Kidney (tissue), 13 donors: ENCODE measurements at regions not wholly inside any gene's neighbourhood (a gene's known extent, or its start where the extent isn't known, plus 50 kb on each side); places are given as distances from the start of the nearest gene placed in this dataset.

ENCODE experiments used
- DNase-seq, 5 donors: peaks; one replicate each; pipeline ENCODE4 v3.0.0-alpha.2; 2013 to 2020
- FAIRE-seq: peaks from 2 replicates; lab custom pipeline; 2012; peaks lifted over from hg19 to GRCh38; lab: Jason Lieb, UNC
- H3K27ac ChIP-seq, 2 donors: one replicate each; pipeline ENCODE4 v1.7.0; 2013; ENCODE audit warnings: low read depth in 2 of 2, low read length in 2 of 2, inconsistent platforms in 1 of 2
- H3K27me3 ChIP-seq: one replicate; pipeline ENCODE4 v1.7.1; 2013; ENCODE audit warnings: low read length, inconsistent platforms; ENCODE audit not compliant: control insufficient read depth, insufficient read depth
- H3K36me3 ChIP-seq, 3 donors: one replicate each; pipeline versions ENCODE4 v1.7.0 to v1.7.1; 2013; ENCODE audit warnings: low read length in 3 of 3, control low read depth in 1 of 3, inconsistent platforms in 1 of 3; ENCODE audit not compliant: insufficient read depth in 3 of 3, control insufficient read depth in 2 of 3
- H3K4me1 ChIP-seq, 3 donors: one replicate each; pipeline versions ENCODE4 v1.7.0 to v1.7.1; 2013; ENCODE audit warnings: low read length in 3 of 3, inconsistent platforms in 1 of 3, low read depth in 1 of 3; ENCODE audit not compliant: control insufficient read depth in 2 of 3, insufficient read depth in 2 of 3
- H3K4me3 ChIP-seq, 3 donors: one replicate each; pipeline versions ENCODE4 v1.7.0 to v1.8.1; 2013; ENCODE audit warnings: low read length in 3 of 3, control low read depth in 1 of 3, inconsistent platforms in 1 of 3
- H3K9ac ChIP-seq, 3 donors: one replicate each; pipeline versions ENCODE4 v1.7.0 to v1.7.1; 2013; ENCODE audit warnings: low read length in 3 of 3, control low read depth in 1 of 3, inconsistent platforms in 1 of 3
- H3K9me3 ChIP-seq, 3 donors: one replicate each; pipeline versions ENCODE4 v1.7.0 to v1.7.1; 2013; ENCODE audit warnings: low read length in 3 of 3, control low read depth in 1 of 3, inconsistent platforms in 1 of 3; ENCODE audit not compliant: control insufficient read depth in 2 of 3, insufficient read depth in 1 of 3
- intact Hi-C: fragments of 100-400 bp; cut with DNase I; formaldehyde crosslinking; loops from one replicate; pipeline ENCODE4 v1.11.1; 2022
- TF ChIP-seq, protein P1 (sequence below): IDR thresholded peaks from 3 replicates; pipeline ENCODE4 v1.5.1; 2012; ENCODE audit warnings: mild to moderate bottlenecking, moderate library complexity, borderline replicate concordance; ENCODE audit not compliant: insufficient read depth; ENCODE audit errors: extremely low read depth
- donor health status: control.
- donor health status: control.
- donor health status: control.
- donor health status: control.
- donor health status: control.
- donor health status: DM: yes; HTN: yes; CAD: no.
- donor health status: Normal renal cell carcinoma (clear cell type).

DNA sequence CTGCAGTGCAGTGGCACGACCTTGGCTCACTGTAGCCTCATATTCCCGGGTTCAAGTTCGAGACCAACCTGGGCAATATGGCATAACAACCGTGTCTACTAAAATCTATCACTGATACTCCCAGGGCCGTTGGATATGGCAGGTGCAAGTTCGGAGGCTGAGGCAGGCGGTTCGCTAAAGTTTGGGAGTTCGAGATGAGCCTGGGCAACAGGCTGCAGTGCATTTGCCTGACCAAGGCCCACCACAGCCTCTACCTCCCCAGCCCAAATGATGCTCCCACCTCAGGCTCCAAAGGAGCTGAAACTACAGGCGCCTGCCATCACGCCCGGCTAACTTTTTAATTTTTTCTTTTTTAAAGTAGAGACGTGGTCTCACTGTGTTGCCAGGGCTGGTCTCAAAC lies 177.1 kb upstream of the ALG10B start:
- H3K9me3 ChIP-seq: no peaks in the 10 kb centered on the region
- no peaks in the 10 kb centered on the region for H3K27me3 ChIP-seq
- no peak overlapping the region for H3K9ac ChIP-seq
- DNase-seq (no peak), FAIRE-seq (no peak)
- intact Hi-C loops: loop anchor here (10.0 kb wide), 1 partner anchor 175 kb away; the partner anchor contains the start of gene ALG10B
- peaks cover 0 to 2% (median 0%) of the 10 kb centered on the region in 3 donors for H3K4me1 ChIP-seq
- H3K36me3 ChIP-seq: no peaks in the 10 kb centered on the region
- no peak overlapping the region for H3K27ac ChIP-seq
- TF ChIP-seq, protein P1, sequence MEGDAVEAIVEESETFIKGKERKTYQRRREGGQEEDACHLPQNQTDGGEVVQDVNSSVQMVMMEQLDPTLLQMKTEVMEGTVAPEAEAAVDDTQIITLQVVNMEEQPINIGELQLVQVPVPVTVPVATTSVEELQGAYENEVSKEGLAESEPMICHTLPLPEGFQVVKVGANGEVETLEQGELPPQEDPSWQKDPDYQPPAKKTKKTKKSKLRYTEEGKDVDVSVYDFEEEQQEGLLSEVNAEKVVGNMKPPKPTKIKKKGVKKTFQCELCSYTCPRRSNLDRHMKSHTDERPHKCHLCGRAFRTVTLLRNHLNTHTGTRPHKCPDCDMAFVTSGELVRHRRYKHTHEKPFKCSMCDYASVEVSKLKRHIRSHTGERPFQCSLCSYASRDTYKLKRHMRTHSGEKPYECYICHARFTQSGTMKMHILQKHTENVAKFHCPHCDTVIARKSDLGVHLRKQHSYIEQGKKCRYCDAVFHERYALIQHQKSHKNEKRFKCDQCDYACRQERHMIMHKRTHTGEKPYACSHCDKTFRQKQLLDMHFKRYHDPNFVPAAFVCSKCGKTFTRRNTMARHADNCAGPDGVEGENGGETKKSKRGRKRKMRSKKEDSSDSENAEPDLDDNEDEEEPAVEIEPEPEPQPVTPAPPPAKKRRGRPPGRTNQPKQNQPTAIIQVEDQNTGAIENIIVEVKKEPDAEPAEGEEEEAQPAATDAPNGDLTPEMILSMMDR: no peak
- H3K4me3 ChIP-seq: no peak overlapping the region

DNA sequence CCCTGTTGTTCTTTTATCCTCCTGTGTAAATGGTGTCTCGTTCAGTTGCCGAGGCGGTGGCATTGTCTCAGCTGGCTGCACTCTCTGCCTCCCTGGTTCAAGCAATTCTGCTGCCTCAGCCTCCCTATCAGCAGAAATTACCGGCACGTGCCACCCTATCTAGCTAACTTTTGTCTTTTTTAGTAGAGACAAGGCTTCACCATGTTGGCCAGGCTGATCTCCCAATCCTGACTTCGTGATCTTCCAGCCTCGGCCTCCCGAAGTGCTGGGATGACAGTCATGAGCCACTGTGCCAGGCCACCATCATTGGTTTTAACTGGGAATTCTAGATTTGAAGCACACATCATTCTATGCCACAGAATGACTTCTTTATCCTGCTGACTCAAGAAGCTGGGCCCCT lies 175.3 kb upstream of the ALG10B start:
- DNase-seq: no peak
- Histone ChIP-seq H3K4me1 (peaks cover 0 to 2% (median 0%) of the 10 kb centered on the region in 3 donors), H3K27ac (no peak overlapping the region), H3K4me3 (no peak overlapping the region), H3K9me3 (no peaks in the 10 kb centered on the region), H3K27me3 (no peaks in the 10 kb centered on the region), H3K36me3 (no peaks in the 10 kb centered on the region), H3K9ac (no peak overlapping the region)
- TF ChIP-seq, protein P1: no peak
- intact Hi-C loops: no loop called here
- no peak for FAIRE-seq

DNA sequence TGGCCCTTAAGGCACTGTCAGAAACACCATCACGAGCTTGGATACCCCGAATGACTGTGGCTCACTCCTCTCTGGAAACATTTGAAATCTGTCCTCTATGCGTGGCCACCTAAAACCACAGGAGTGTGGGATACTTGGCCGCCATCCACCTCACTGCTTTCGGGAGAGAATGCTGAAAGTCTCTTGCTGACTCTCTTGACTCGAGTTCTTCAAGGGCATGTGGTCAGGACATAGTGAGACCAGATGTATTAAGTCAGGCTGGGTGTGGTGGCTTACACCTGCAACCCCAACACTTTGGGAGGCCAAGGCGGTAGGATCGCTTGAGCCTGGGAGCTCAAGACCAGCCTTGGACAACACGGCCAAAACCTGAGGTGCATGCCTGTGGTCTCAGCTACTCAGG lies 174.7 kb upstream of the ALG10B start:
- DNase-seq (no peak), FAIRE-seq (no peak)
- intact Hi-C loops: no loop called here
- H3K27ac ChIP-seq: no peak overlapping the region
- peaks cover 0 to 2% (median 0%) of the 10 kb centered on the region in 3 donors for H3K4me1 ChIP-seq
- H3K9me3 ChIP-seq: peaks cover 0 to 3% (median 0%) of the 10 kb centered on the region in 3 donors
- H3K9ac ChIP-seq: no peak overlapping the region
- no peaks in the 10 kb centered on the region for H3K36me3 ChIP-seq
- H3K27me3 ChIP-seq: no peaks in the 10 kb centered on the region
- TF ChIP-seq, protein P1: no peak
- H3K4me3 ChIP-seq: no peak overlapping the region

DNA sequence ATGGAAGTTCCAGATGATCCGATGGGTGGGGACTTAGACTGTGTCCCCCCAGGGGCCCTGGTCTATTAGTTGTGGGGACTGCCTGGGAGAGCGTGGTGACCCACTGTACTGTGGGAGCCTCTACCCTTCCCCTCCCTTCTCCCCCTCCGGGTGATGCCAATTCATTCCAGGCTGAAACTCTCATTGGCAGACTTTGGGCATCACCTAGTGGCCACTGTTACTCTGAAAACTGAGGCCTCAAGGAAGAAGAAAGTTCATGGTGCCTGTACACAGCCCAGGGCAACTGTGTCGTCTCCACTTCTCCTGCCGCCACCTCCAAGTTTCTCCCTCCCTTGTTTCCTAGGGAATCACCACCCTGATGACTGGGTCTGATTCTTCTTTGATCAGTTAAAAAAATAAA lies 173.6 kb upstream of the ALG10B start:
- FAIRE-seq (no peak), DNase-seq (no peak)
- Histone ChIP-seq H3K4me3 (no peak overlapping the region), H3K4me1 (peaks cover 0 to 2% (median 0%) of the 10 kb centered on the region in 3 donors), H3K36me3 (no peaks in the 10 kb centered on the region), H3K27ac (no peak overlapping the region), H3K9ac (no peak overlapping the region), H3K9me3 (peaks cover 0 to 7% (median 0%) of the 10 kb centered on the region in 3 donors), H3K27me3 (no peaks in the 10 kb centered on the region)
- TF ChIP-seq, protein P1: peak; percentile 25
- intact Hi-C loops: no loop called here
